ENCODE measurements at regions not wholly inside any gene's neighbourhood (a gene's known extent, or its start where the extent isn't known, plus 50 kb on each side); places are given as distances from the start of the nearest gene placed in this dataset.

GRCh38 chr5:171599957-171600612, 180.6 kb downstream of the FGF18 start:
- H3K56ac ChIP-seq (ENCODE audit: extremely low read depth, insufficient read depth, low read length) = no peak overlapping the region
- no peak overlapping the region for H2AK9ac ChIP-seq (replicated peaks; ENCODE audit: low read depth, low read length, poor library complexity)
- no peak overlapping the region for H2AK5ac ChIP-seq (ENCODE audit: low read depth, low read length)
- no peak overlapping the region for H2AFZ ChIP-seq (replicated peaks; ENCODE audit: low read length, poor library complexity)
- H3K9me3 ChIP-seq (ENCODE audit: control insufficient read depth, insufficient read depth, low read length) = peaks cover 2% of the 10 kb centered on the region; the same call in 1 of the 2 replicates
- H2BK15ac ChIP-seq (ENCODE audit: low read depth, low read length) = no peak overlapping the region; the same call in 2 of the 3 replicates
- no peak overlapping the region for H2BK120ac ChIP-seq (ENCODE audit: low read depth, low read length)
- DNase-seq = no peak
- no peak overlapping the region for H3K4ac ChIP-seq (ENCODE audit: low read depth, low read length)
- H4K5ac ChIP-seq (ENCODE audit: low read depth, low read length) = no peak overlapping the region
- H4K20me1 ChIP-seq (ENCODE audit: insufficient read depth, low read length) = peaks cover 3% of the 10 kb centered on the region; the same call in 1 of the 2 replicates
- no peaks in the 10 kb centered on the region; the same call in 1 of the 2 replicates for H3K9me1 ChIP-seq (ENCODE audit: insufficient read depth, low read length)
- BruUV-seq (replicated peaks) = no TSS peak
- no peak overlapping the region for H3K4me3 ChIP-seq (ENCODE audit: insufficient read depth, low read depth, low read length)
- no peaks in the 10 kb centered on the region for H3K36me3 ChIP-seq (ENCODE audit: control insufficient read depth, insufficient read depth, low read length)
- no peak overlapping the region for H3K27ac ChIP-seq (ENCODE audit: insufficient read depth, low read length)
- no peaks in the 10 kb centered on the region for H3K79me1 ChIP-seq (ENCODE audit: low read depth in 1 of 2, low read length in 2 of 2)
- H3K14ac ChIP-seq (replicated peaks; ENCODE audit: low read depth, low read length) = no peak overlapping the region
- no peak overlapping the region for H3K23ac ChIP-seq (ENCODE audit: low read depth, low read length)
- no peak overlapping the region for H3K18ac ChIP-seq (ENCODE audit: low read depth, low read length)
- TF ChIP-seq MXI1 (IDR thresholded peaks at IDR 0.05; ENCODE audit: borderline replicate concordance, low read depth, low read length) (no peak), FOS (IDR thresholded peaks at IDR 0.05; ENCODE audit: low read depth, low read length) (no peak)
- TF ChIP-seq, protein P1, sequence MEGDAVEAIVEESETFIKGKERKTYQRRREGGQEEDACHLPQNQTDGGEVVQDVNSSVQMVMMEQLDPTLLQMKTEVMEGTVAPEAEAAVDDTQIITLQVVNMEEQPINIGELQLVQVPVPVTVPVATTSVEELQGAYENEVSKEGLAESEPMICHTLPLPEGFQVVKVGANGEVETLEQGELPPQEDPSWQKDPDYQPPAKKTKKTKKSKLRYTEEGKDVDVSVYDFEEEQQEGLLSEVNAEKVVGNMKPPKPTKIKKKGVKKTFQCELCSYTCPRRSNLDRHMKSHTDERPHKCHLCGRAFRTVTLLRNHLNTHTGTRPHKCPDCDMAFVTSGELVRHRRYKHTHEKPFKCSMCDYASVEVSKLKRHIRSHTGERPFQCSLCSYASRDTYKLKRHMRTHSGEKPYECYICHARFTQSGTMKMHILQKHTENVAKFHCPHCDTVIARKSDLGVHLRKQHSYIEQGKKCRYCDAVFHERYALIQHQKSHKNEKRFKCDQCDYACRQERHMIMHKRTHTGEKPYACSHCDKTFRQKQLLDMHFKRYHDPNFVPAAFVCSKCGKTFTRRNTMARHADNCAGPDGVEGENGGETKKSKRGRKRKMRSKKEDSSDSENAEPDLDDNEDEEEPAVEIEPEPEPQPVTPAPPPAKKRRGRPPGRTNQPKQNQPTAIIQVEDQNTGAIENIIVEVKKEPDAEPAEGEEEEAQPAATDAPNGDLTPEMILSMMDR (conservative IDR thresholded peaks at IDR 0.05; ENCODE audit: low read depth, low read length) = no peak
- H3K4me2 ChIP-seq (ENCODE audit: low read depth, low read length) = no peak overlapping the region
- H2BK5ac ChIP-seq (ENCODE audit: low read depth, low read length, poor library complexity, severe bottlenecking) = no peak overlapping the region
- CTCF ChIA-PET = no interaction called here
- no peak for ATAC-seq (ENCODE audit: low read depth)
- H4K8ac ChIP-seq (ENCODE audit: low read depth in 2 of 2, low read length in 2 of 2) = no peak overlapping the region
- POLR2A ChIA-PET (ENCODE audit: unreplicated experiment) = no interaction called here
- peaks cover 8% of the 10 kb centered on the region for H3K4me1 ChIP-seq (ENCODE audit: control insufficient read depth, insufficient read depth, low read length)
- WGBS, 2 experiments (ENCODE audit: extremely low coverage in 2 of 2, insufficient read length in 1 of 2) = 80% methylated on average over 1 of the region's 7 CpGs; no CpG with 5 or more reads in 1 of the 2 experiments
- dilution Hi-C loops (cut with HindIII; ENCODE audit: low sequenced_read_pairs, unreplicated experiment) (no loop called here), in situ Hi-C loops (cut with MboI; ENCODE audit: low sequenced_read_pairs) (loop anchor here (25.0 kb wide), 1 partner anchor 437 kb away; no protein-coding TSS in a partner anchor), intact Hi-C loops (cut with micrococcal nuclease) (loop anchor here (5.0 to 10.0 kb wide), 2 partner anchors 108 to 185 kb away; partner anchors contain the start of gene FGF18)
- peaks cover 15% of the 10 kb centered on the region for H3K27me3 ChIP-seq (ENCODE audit: control insufficient read depth, insufficient read depth, low read length)
- no peak overlapping the region for H4K91ac ChIP-seq (ENCODE audit: insufficient read depth, low read depth, low read length)
- no peak overlapping the region for H3K9ac ChIP-seq (ENCODE audit: low read depth, low read length)
- no peak overlapping the region for H2BK20ac ChIP-seq (ENCODE audit: low read depth, low read length)
